Suppressor macrophage treated with lipopolysaccharide for 4 hours (primary cell): ENCODE measurements at regions not wholly inside any gene's neighbourhood (a gene's known extent, or its start where the extent isn't known, plus 50 kb on each side); places are given as distances from the start of the nearest gene placed in this dataset.
A peak's percentile ranks its signal among the peaks of the same experiment; 100 is the strongest.

Experiments
- DNase-seq: peaks from one replicate; pipeline ENCODE4 v3.0.0-alpha.2; 2020

GRCh38 chr1:221437171-221437570, 304.7 kb downstream of the DUSP10 start:
- no peak for DNase-seq

GRCh38 chr1:221437926-221438325, 304.0 kb downstream of the DUSP10 start:
- no peak for DNase-seq

- peak; percentile 68 for DNase-seq
Measured at GRCh38 chr1:221439008-221439746, 302.7 kb downstream of the DUSP10 start.

GRCh38 chr1:221439747-221440501, 302.0 kb downstream of the DUSP10 start:
- DNase-seq, result peak; percentile 89

GRCh38 chr1:221440658-221441057, 301.2 kb downstream of the DUSP10 start:
- peak; percentile 82 for DNase-seq

- no peak for DNase-seq
Measured at GRCh38 chr1:221442056-221442455, 299.8 kb downstream of the DUSP10 start.

- DNase-seq, result no peak
Measured at GRCh38 chr1:221444346-221444745, 297.5 kb downstream of the DUSP10 start.

GRCh38 chr1:221448585-221449175, 293.2 kb downstream of the DUSP10 start:
- no peak for DNase-seq

GRCh38 chr1:221449194-221449593, 292.7 kb downstream of the DUSP10 start:
- no peak for DNase-seq

- DNase-seq, result peak; percentile 22
Measured at GRCh38 chr1:221449801-221450470, 292.0 kb downstream of the DUSP10 start.

- DNase-seq, result no peak
Measured at GRCh38 chr1:221451741-221452140, 290.1 kb downstream of the DUSP10 start.

- DNase-seq, result no peak
Measured at GRCh38 chr1:221454096-221454495, 287.8 kb downstream of the DUSP10 start.

GRCh38 chr1:221456918-221457317, 285.0 kb downstream of the DUSP10 start:
- DNase-seq, result no peak

GRCh38 chr1:221457685-221458446, 284.0 kb downstream of the DUSP10 start:
- no peak for DNase-seq

GRCh38 chr1:221458447-221459156, 283.3 kb downstream of the DUSP10 start:
- no peak for DNase-seq

GRCh38 chr1:221459558-221459957, 282.3 kb downstream of the DUSP10 start:
- DNase-seq, result no peak

- no peak for DNase-seq
Measured at GRCh38 chr1:221462345-221462744, 279.5 kb downstream of the DUSP10 start.

GRCh38 chr1:221468546-221468945, 273.3 kb downstream of the DUSP10 start:
- DNase-seq, result no peak

- DNase-seq, result no peak
Measured at GRCh38 chr1:221469476-221469875, 272.4 kb downstream of the DUSP10 start.

GRCh38 chr1:221470000-221470698, 271.7 kb downstream of the DUSP10 start:
- DNase-seq, result no peak

- no peak for DNase-seq
Measured at GRCh38 chr1:221473411-221473810, 268.5 kb downstream of the DUSP10 start.
